OCI-LY3 (cell line): ENCODE measurements at regions not wholly inside any gene's neighbourhood (a gene's known extent, or its start where the extent isn't known, plus 50 kb on each side); places are given as distances from the start of the nearest gene placed in this dataset.

Experiments used
- H2AFZ ChIP-seq: fragments of 200-600, 300-600 bp; shearing (Covaris generic); 2 replicates; pipeline ENCODE4 v1.6.0; 2014; ENCODE audit warnings: antibody characterized with exemption, low read depth, low read length
- H3K27ac ChIP-seq: fragments of 200-600, 300-600 bp; sonication (generic); 2 replicates; pipeline ENCODE4 v1.5.1; 2014; ENCODE audit warnings: mild to moderate bottlenecking, low read length, moderate library complexity, mixed read lengths
- H3K27me3 ChIP-seq: fragments of 200-600, 300-600 bp; sonication (generic); 2 replicates; pipeline ENCODE4 v1.6.1; 2014; ENCODE audit warnings: low read depth, low read length, mixed read lengths
- H3K36me3 ChIP-seq: fragments of 200-600, 300-600 bp; sonication (generic); replicated peaks from 2 replicates; pipeline ENCODE3; 2014; ENCODE audit warnings: low read depth, low read length, mixed read lengths
- H3K4me1 ChIP-seq: fragments of 300-600, 200-600 bp; sonication (generic); 2 replicates; pipeline ENCODE4 v1.6.1; 2014; ENCODE audit warnings: low read length, mixed read lengths
- H3K4me2 ChIP-seq: fragments of 200-600, 300-600 bp; sonication (generic); 2 replicates; pipeline ENCODE4 v1.6.1; 2014; ENCODE audit warnings: low read length, mixed read lengths
- H3K4me3 ChIP-seq: fragments of 300-600, 200-600 bp; sonication (generic); 2 replicates; pipeline ENCODE4 v1.5.1; 2014; ENCODE audit warnings: antibody characterized with exemption, mild to moderate bottlenecking, low read length, moderate library complexity
- H3K79me2 ChIP-seq: fragments of 300-600, 200-600 bp; shearing (Covaris generic); 2 replicates; pipeline ENCODE4 v1.6.1; 2014; ENCODE audit warnings: mild to moderate bottlenecking, low read length, mixed read lengths
- H3K9ac ChIP-seq: fragments of 300-600, 200-600 bp; shearing (Covaris generic); 2 replicates; pipeline ENCODE4 v1.6.0; 2014; ENCODE audit warnings: mild to moderate bottlenecking, low read length, moderate library complexity
- H3K9me3 ChIP-seq: fragments of 200-600, 300-600 bp; shearing (Covaris generic); 2 replicates; pipeline ENCODE4 v1.6.1; 2014; ENCODE audit warnings: low read length, mixed read lengths; ENCODE audit not compliant: insufficient read depth
- H4K20me1 ChIP-seq: fragments of 200-600, 300-600 bp; sonication (generic); 2 replicates; pipeline ENCODE4 v1.6.1; 2016; ENCODE audit warnings: low read length, mixed read lengths; ENCODE audit not compliant: insufficient read depth
- CTCF ChIP-seq: fragments of 200-600, 300-600 bp; sonication (generic); IDR thresholded peaks from 2 replicates; pipeline ENCODE4 v1.5.1; 2014; ENCODE audit warnings: antibody characterized with exemption, low read length, low read depth
- EZH2phosphoT487 ChIP-seq: fragments of 200-600 bp; shearing (Covaris generic); IDR thresholded peaks from 2 replicates; pipeline ENCODE4 v1.6.1; 2018; ENCODE audit warnings: antibody characterized with exemption, mixed run types, low read depth

- H3K4me3 ChIP-seq = no peak overlapping the region
- no peak overlapping the region for H3K9ac ChIP-seq
Measured at GRCh38 chr11:70745451-70745850, 347.1 kb downstream of the CTTN start.

GRCh38 chr11:70745941-70746340 lies 347.6 kb downstream of the CTTN start:
- Histone ChIP-seq H3K79me2 (no peaks in the 10 kb centered on the region), H3K36me3 (no peaks in the 10 kb centered on the region), H3K9me3 (peaks cover 6% of the 10 kb centered on the region), H3K4me3 (no peak overlapping the region), H3K4me1 (no peaks in the 10 kb centered on the region), H4K20me1 (no peaks in the 10 kb centered on the region), H3K27me3 (peaks cover 22% of the 10 kb centered on the region), H3K4me2 (no peak overlapping the region), H2AFZ (no peak overlapping the region), H3K27ac (no peak overlapping the region), H3K9ac (no peak overlapping the region)
- TF ChIP-seq CTCF (no peak), EZH2phosphoT487 (no peak)

More at GRCh38 chr11:70745451-70745850, 347.1 kb downstream of the CTTN start:
- Histone ChIP-seq H3K4me2 (no peak overlapping the region), H3K27me3 (peaks cover 22% of the 10 kb centered on the region), H3K36me3 (no peaks in the 10 kb centered on the region), H3K79me2 (no peaks in the 10 kb centered on the region), H4K20me1 (no peaks in the 10 kb centered on the region), H3K9me3 (peaks cover 3% of the 10 kb centered on the region), H2AFZ (no peak overlapping the region), H3K4me1 (no peaks in the 10 kb centered on the region), H3K27ac (no peak overlapping the region)
- no peak for TF ChIP-seq CTCF
- no peak for TF ChIP-seq EZH2phosphoT487

DNA sequence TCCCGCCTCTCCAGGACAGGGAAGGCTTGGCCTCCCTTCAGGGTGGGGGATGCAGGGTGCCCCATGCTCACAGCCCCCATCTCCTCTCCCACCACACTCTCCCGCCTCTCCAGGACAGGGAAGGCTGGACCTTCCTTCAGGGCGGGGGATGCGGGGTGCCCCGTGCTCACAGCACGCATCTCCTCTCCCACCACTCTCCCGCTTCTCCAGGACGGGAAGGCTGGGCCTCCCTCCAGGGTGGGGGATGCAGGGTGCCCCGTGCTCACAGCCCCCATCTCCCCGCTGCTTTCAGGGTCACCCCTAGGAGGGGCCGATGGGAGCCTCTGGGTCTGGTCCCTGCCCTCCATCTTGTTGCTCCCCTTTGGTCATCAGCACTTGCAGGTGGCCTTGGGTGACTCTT lies 348.0 kb downstream of the CTTN start:
- no peak overlapping the region for H3K9ac ChIP-seq
- H4K20me1 ChIP-seq = no peaks in the 10 kb centered on the region
- no peak overlapping the region for H2AFZ ChIP-seq
- peaks cover 8% of the 10 kb centered on the region for H3K9me3 ChIP-seq
- H3K4me2 ChIP-seq = no peak overlapping the region
- H3K4me1 ChIP-seq = no peaks in the 10 kb centered on the region
- H3K27me3 ChIP-seq = peaks cover 22% of the 10 kb centered on the region
- no peak overlapping the region for H3K27ac ChIP-seq
- H3K36me3 ChIP-seq = no peaks in the 10 kb centered on the region
- no peaks in the 10 kb centered on the region for H3K79me2 ChIP-seq
- TF ChIP-seq EZH2phosphoT487 = no peak
- no peak for TF ChIP-seq CTCF
- H3K4me3 ChIP-seq = no peak overlapping the region

DNA sequence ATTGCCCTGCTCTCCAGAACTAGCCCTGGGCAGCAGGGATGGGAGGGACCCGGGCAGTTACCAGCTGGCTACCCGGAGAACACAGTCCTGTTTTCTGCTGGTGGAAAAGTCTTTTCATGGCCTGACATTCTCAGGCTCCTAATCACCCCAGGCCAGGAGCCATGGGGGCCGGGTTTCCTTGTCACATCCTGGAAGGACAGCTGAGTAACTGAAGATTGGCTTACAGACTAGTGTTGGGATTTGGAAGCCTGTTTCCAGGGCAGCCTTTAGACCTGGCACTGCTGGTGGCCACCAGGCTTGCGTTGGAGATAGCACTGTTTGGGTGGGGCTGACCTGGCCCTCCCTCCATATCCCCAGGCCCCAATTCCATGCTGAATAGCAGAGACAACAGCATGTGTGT lies 349.0 kb downstream of the CTTN start:
- Histone ChIP-seq H3K27me3 (peaks cover 14% of the 10 kb centered on the region), H3K4me1 (no peaks in the 10 kb centered on the region), H2AFZ (no peak overlapping the region), H3K9ac (no peak overlapping the region), H3K9me3 (peaks cover 8% of the 10 kb centered on the region), H3K79me2 (no peaks in the 10 kb centered on the region), H3K27ac (no peak overlapping the region), H3K36me3 (no peaks in the 10 kb centered on the region), H3K4me3 (no peak overlapping the region), H3K4me2 (no peak overlapping the region), H4K20me1 (no peaks in the 10 kb centered on the region)
- no peak for TF ChIP-seq CTCF
- TF ChIP-seq EZH2phosphoT487 = no peak
